K562 (cell line): ENCODE measurements at regions not wholly inside any gene's neighbourhood (a gene's known extent, or its start where the extent isn't known, plus 50 kb on each side); places are given as distances from the start of the nearest gene placed in this dataset.

Experiments
- ATAC-seq: fragments of 200-7000 bp; cut with Tn5 transposase; 3 replicates; pipeline ENCODE4 v1.9.1; 2020; ENCODE audit warnings: moderate library complexity
- BruUV-seq: library from RNA; stranded (reverse); fragments of 400-500 nt; replicated peaks from 2 replicates; lab custom pipeline; 2021; lab: Mats Ljungman, UMichigan
- CTCF ChIA-PET: fragments of 300-600 bp; formaldehyde crosslinking; extraction: SDS; loops from one replicate; lab custom pipeline; 2021; ENCODE audit warnings: low intra/inter-chr PET ratio; lab: Yijun Ruan, JAX
- POLR2A ChIA-PET: fragments of 300-600, 350-650 bp; sonication (Branson Sonifier 250); formaldehyde crosslinking; extraction: SDS; loops from one replicate; lab custom pipeline; 2021; ENCODE audit warnings: antibody characterized with exemption, inconsistent platforms; lab: Yijun Ruan, JAX
- DNase-seq, 4 experiments: peaks; one replicate each; pipeline versions ENCODE4 v3.0.0 to v3.0.0-alpha.2; 2011 to 2018; ENCODE audit warnings: low spot score in 3 of 4, mixed read lengths in 3 of 4; ENCODE audit errors: extremely low read depth in 1 of 4
- FAIRE-seq: peaks from 2 replicates; lab custom pipeline; 2011; peaks lifted over from hg19 to GRCh38; lab: Jason Lieb, UNC
- H2AFZ ChIP-seq: 2 replicates; pipeline ENCODE4 v1.6.0; 2011; ENCODE audit warnings: low read depth, low read length, control low read depth, inconsistent platforms
- H3K27ac ChIP-seq: fragments of 200-600 bp; 3 replicates; pipeline ENCODE4 v1.8.0; 2011; ENCODE audit warnings: low read depth, mild to moderate bottlenecking, control low read depth, inconsistent platforms, low read length, moderate library complexity, mixed read lengths; ENCODE audit errors: extremely low read depth
- H3K27me3 ChIP-seq, 2 experiments: fragments of 300-600 bp in 1 of 2; 2 replicates in 1 of 2; 3 replicates in 1 of 2; pipeline versions ENCODE4 v1.6.0 to v1.8.0; 2011; ENCODE audit warnings: inconsistent platforms in 2 of 2, low read length in 2 of 2, mild to moderate bottlenecking in 1 of 2, mixed read lengths in 1 of 2, moderate library complexity in 1 of 2; ENCODE audit not compliant: control insufficient read depth in 2 of 2, insufficient read depth in 2 of 2
- H3K36me3 ChIP-seq: fragments of 300-600 bp; 3 replicates; pipeline ENCODE4 v1.8.0; 2011; ENCODE audit warnings: mild to moderate bottlenecking, low read length, inconsistent platforms; ENCODE audit not compliant: control insufficient read depth, insufficient read depth
- H3K4me1 ChIP-seq, 2 experiments: fragments of 200-600 bp in 1 of 2; replicated peaks in 1 of 2; 2 replicates in 1 of 2; 3 replicates in 1 of 2; pipeline versions ENCODE4 v1.5.1 to v1.8.0; 2011; ENCODE audit warnings: inconsistent platforms in 2 of 2, low read length in 2 of 2, mild to moderate bottlenecking in 1 of 2, mixed read lengths in 1 of 2, moderate library complexity in 1 of 2; ENCODE audit not compliant: control insufficient read depth in 2 of 2, insufficient read depth in 2 of 2
- H3K4me2 ChIP-seq: 2 replicates; pipeline ENCODE4 v1.6.1; 2011; ENCODE audit warnings: low read length, control low read depth, inconsistent platforms, mixed read lengths; ENCODE audit not compliant: insufficient read depth
- H3K4me3 ChIP-seq: fragments of 200-600 bp; sonication (generic), shearing (Covaris generic); 2 replicates; pipeline ENCODE4 v1.5.1; 2016; ENCODE audit warnings: control low read depth, inconsistent platforms
- H3K79me2 ChIP-seq: fragments of 200-600 bp; 3 replicates; pipeline ENCODE4 v1.8.0; 2011; ENCODE audit warnings: low read length, inconsistent platforms; ENCODE audit not compliant: control insufficient read depth, insufficient read depth
- H3K9ac ChIP-seq, 2 experiments: 2 replicates each; pipeline versions ENCODE4 v1.6.0 to v1.6.1; 2011; ENCODE audit warnings: low read depth in 2 of 2, low read length in 2 of 2, control low read depth in 1 of 2, inconsistent platforms in 1 of 2, mild to moderate bottlenecking in 1 of 2, mixed read lengths in 1 of 2; ENCODE audit not compliant: insufficient read depth in 1 of 2
- H3K9me1 ChIP-seq: one replicate; pipeline ENCODE4 v1.6.0; 2011; ENCODE audit warnings: inconsistent platforms, mild to moderate bottlenecking, low read length, moderate library complexity; ENCODE audit not compliant: control insufficient read depth, insufficient read depth
- H3K9me3 ChIP-seq: replicated peaks from 2 replicates; pipeline ENCODE4 v1.5.1; 2011; ENCODE audit warnings: low read depth, low read length, inconsistent platforms; ENCODE audit not compliant: control insufficient read depth, insufficient read depth
- H4K20me1 ChIP-seq: replicated peaks from 2 replicates; pipeline ENCODE4 v1.6.1; 2011; ENCODE audit warnings: low read length, inconsistent platforms, mixed read lengths; ENCODE audit not compliant: control insufficient read depth, insufficient read depth
- ARID3B ChIP-seq: fragments of 250-450 bp; sonication (Bioruptor Pico); IDR thresholded peaks from 2 replicates; pipeline ENCODE4 v1.4.0; 2020; ENCODE audit warnings: borderline replicate concordance
- C11orf30 ChIP-seq: fragments of 450-650 bp; IDR thresholded peaks from 2 replicates; pipeline ENCODE4 v1.6.1; 2016; ENCODE audit warnings: low read depth, mild to moderate bottlenecking
- CLOCK ChIP-seq: fragments of 250-450 bp; sonication (Bioruptor Pico); IDR thresholded peaks from 2 replicates; pipeline ENCODE4 v1.4.0; 2020; ENCODE audit warnings: mild to moderate bottlenecking, moderate library complexity, borderline replicate concordance
- GTF2E2 ChIP-seq: fragments of 200-800 bp; sonication (Bioruptor generic); IDR thresholded peaks from 2 replicates; pipeline ENCODE4 v1.6.1; 2016; ENCODE audit warnings: missing genetic modification characterization, missing compliant biosample characterization
- IRF1 ChIP-seq: sonication (generic); formaldehyde crosslinking; IDR thresholded peaks from 2 replicates; pipeline ENCODE4 v1.8.0; 2022; ENCODE audit warnings: missing genetic modification reagents, mild to moderate bottlenecking, borderline replicate concordance
- MAFF ChIP-seq: IDR thresholded peaks from 2 replicates; pipeline ENCODE4 v1.6.1; 2012; ENCODE audit warnings: low read length, improper control_type of control experiment
- MAFG ChIP-seq: fragments of 450-650 bp; conservative IDR thresholded peaks from 2 replicates; pipeline ENCODE4 v1.6.1; 2016; ENCODE audit warnings: missing genetic modification characterization, missing compliant biosample characterization
- MAFK ChIP-seq: IDR thresholded peaks from 2 replicates; pipeline ENCODE4 v1.6.1; 2011; ENCODE audit warnings: low read length, improper control_type of control experiment
- NFE2 ChIP-seq: IDR thresholded peaks from 2 replicates; pipeline ENCODE4 v1.6.1; 2014; ENCODE audit warnings: antibody characterized with exemption, low read depth
- NFE2L1 ChIP-seq: fragments of 450-650 bp; IDR thresholded peaks from 2 replicates; pipeline ENCODE4 v1.6.1; 2016; ENCODE audit warnings: missing genetic modification characterization, low read depth, mild to moderate bottlenecking, missing compliant biosample characterization, moderate library complexity, borderline replicate concordance
- SMARCB1 ChIP-seq: IDR thresholded peaks from 2 replicates; pipeline ENCODE4 v1.6.1; 2011; ENCODE audit warnings: improper control_type of control experiment, low read depth; ENCODE audit not compliant: insufficient read length
- ZNF316 ChIP-seq: fragments of 450-650 bp; IDR thresholded peaks from 2 replicates; pipeline ENCODE4 v1.6.1; 2016
- WGBS: fragments of 100-300 bp; shearing (Covaris generic); methylation state at CpG from one replicate; pipeline ENCODE4 v1.1.6; 2016; ENCODE audit warnings: low coverage, mixed read lengths; ENCODE audit not compliant: insufficient coverage; ENCODE audit errors: missing lambda C conversion rate; 5-methylcytosine and 5-hydroxymethylcytosine counted together
- in situ Hi-C: fragments of 300-500 bp; cut with MboI; formaldehyde crosslinking; loops from 4 replicates; pipeline ENCODE4 v1.15.0; 2018; ENCODE audit warnings: inconsistent platforms, mixed read lengths
- intact Hi-C: fragments of 100-400 bp; cut with micrococcal nuclease; formaldehyde crosslinking; loops from 2 replicates; pipeline ENCODE4 v1.14.2; 2022

- intact Hi-C loops (no loop called here), in situ Hi-C loops (no loop called here)
- no peak overlapping the region for H3K4me3 ChIP-seq
- H2AFZ ChIP-seq, result no peak overlapping the region
- no peak overlapping the region; the same call in 1 of the 2 replicates for H3K4me2 ChIP-seq
- peak overlapping the region in 1 of 2 experiments; percentile 41; a peak in 2 of 4 replicates for H3K9ac ChIP-seq
- POLR2A ChIA-PET, result interaction anchor here (0.6 to 1.6 kb wide), 3 partner anchors 8 to 34 kb away, joined by 4 to 7 read pairs (median 5); no protein-coding TSS in a partner anchor
- no peaks in the 10 kb centered on the region for H4K20me1 ChIP-seq
- H3K9me1 ChIP-seq, result no peaks in the 10 kb centered on the region
- H3K4me1 ChIP-seq, result peaks cover 5% of the 10 kb centered on the region in 2 experiments; a peak in 3 of 5 replicates
- peak overlapping the region; percentile 65; the same call in 2 of the 3 replicates for H3K27ac ChIP-seq
- TF ChIP-seq C11orf30 (peak; percentile 76), GTF2E2 (no peak), ZNF316 (peak; percentile 68), NFE2L1 (tag) (peak; percentile 38; the same call in 1 of the 2 replicates), MAFG (tag) (peak; percentile 74), CLOCK (CRISPR knock-in tag) (no peak), ARID3B (no peak), MAFF (peak; percentile 30; the same call in 1 of the 2 replicates), SMARCB1 (peak; percentile 38), IRF1 (CRISPR knock-in tag) (no peak), MAFK (peak; percentile 10; the same call in 1 of the 2 replicates), NFE2 (peak; percentile 87)
- peak; percentile 66 for ATAC-seq
- FAIRE-seq, result peak; percentile 57
- CTCF ChIA-PET, result no interaction called here
- BruUV-seq, result no TSS peak
- peak in 1 of 4 experiments; percentile 37 for DNase-seq
- H3K79me2 ChIP-seq, result peaks cover 93% of the 10 kb centered on the region
- 8% methylated on average over 5 of the region's 5 CpGs for WGBS
- H3K36me3 ChIP-seq, result peaks cover 38% of the 10 kb centered on the region; the same call in 2 of the 3 replicates
- no peaks in the 10 kb centered on the region for H3K27me3 ChIP-seq
- H3K9me3 ChIP-seq, result no peaks in the 10 kb centered on the region
These were observed 75.0 kb downstream of the KCNRG start for GRCh38 chr13:50090211-50090610.
